Panc1 (cell line): ENCODE measurements at regions not wholly inside any gene's neighbourhood (a gene's known extent, or its start where the extent isn't known, plus 50 kb on each side); places are given as distances from the start of the nearest gene placed in this dataset.

Source experiments
- ATAC-seq: fragments of 200-7000 bp; cut with Tn5 transposase; 2 replicates; pipeline ENCODE4 v1.9.1; 2020; ENCODE audit warnings: mild to moderate bottlenecking, moderate library complexity
- BruUV-seq: library from RNA; stranded (reverse); fragments of 400-500 nt; replicated peaks from 2 replicates; lab custom pipeline; 2021; lab: Mats Ljungman, UMichigan
- CTCF ChIA-PET: fragments of 300-600 bp; sonication (Branson Sonifier 250); formaldehyde crosslinking; loops from one replicate; lab custom pipeline; 2022; ENCODE audit warnings: antibody characterized with exemption; lab: Charles Lee
- POLR2A ChIA-PET: fragments of 300-600 bp; sonication (Branson Sonifier 250); formaldehyde crosslinking; loops from one replicate; lab custom pipeline; 2022; ENCODE audit warnings: antibody characterized with exemption; lab: Charles Lee
- DNase-seq: peaks from one replicate; pipeline ENCODE4 v3.0.0-alpha.2; 2010; ENCODE audit warnings: low read depth, low spot score
- H3K27ac ChIP-seq: 2 replicates; pipeline ENCODE4 v1.5.1; 2011; ENCODE audit warnings: mild to moderate bottlenecking, low read length, inconsistent platforms
- H3K27me3 ChIP-seq: fragments of 200-500 bp; sonication (Bioruptor generic); 2 replicates; pipeline ENCODE4 v1.6.0; 2014; ENCODE audit warnings: low read length, inconsistent platforms; ENCODE audit not compliant: control insufficient read depth, insufficient read depth
- H3K36me3 ChIP-seq: fragments of 200-500 bp; sonication (Bioruptor generic); 2 replicates; pipeline ENCODE4 v1.5.1; 2014; ENCODE audit warnings: inconsistent platforms, mild to moderate bottlenecking, low read length, moderate library complexity; ENCODE audit not compliant: control insufficient read depth, insufficient read depth
- H3K4me1 ChIP-seq: 2 replicates; pipeline ENCODE4 v1.5.1; 2011; ENCODE audit warnings: inconsistent platforms, mild to moderate bottlenecking, low read length, moderate library complexity; ENCODE audit not compliant: control insufficient read depth, insufficient read depth
- H3K4me3 ChIP-seq, 2 experiments: 2 replicates each; pipeline ENCODE4 v1.5.1; 2011 to 2012; ENCODE audit warnings: low read depth in 2 of 2, low read length in 2 of 2, mild to moderate bottlenecking in 2 of 2, inconsistent platforms in 1 of 2, moderate library complexity in 1 of 2
- H3K9me3 ChIP-seq: fragments of 200-500 bp; sonication (Bioruptor generic); 2 replicates; pipeline ENCODE4 v1.5.1; 2014; ENCODE audit warnings: low read depth, mild to moderate bottlenecking, inconsistent platforms, low read length, moderate library complexity; ENCODE audit not compliant: control insufficient read depth, insufficient read depth
- POLR2AphosphoS5 ChIP-seq: IDR thresholded peaks from 2 replicates; pipeline ENCODE4 v1.6.1; 2012; ENCODE audit warnings: mild to moderate bottlenecking, low read depth, low read length, moderate library complexity
- SIN3A ChIP-seq: IDR thresholded peaks from 2 replicates; pipeline ENCODE4 v1.6.1; 2012; ENCODE audit warnings: low read depth, mild to moderate bottlenecking, low read length, moderate library complexity, borderline replicate concordance; ENCODE audit not compliant: insufficient read depth
- TCF7L2 ChIP-seq: IDR thresholded peaks from 2 replicates; pipeline ENCODE4 v1.6.1; 2011; ENCODE audit warnings: mild to moderate bottlenecking, low read depth, low read length, inconsistent platforms
- in situ Hi-C: cut with HindIII; loops from 2 replicates; pipeline ENCODE4 v1.10.0; 2016; ENCODE audit warnings: low sequenced_read_pairs, low pct_unique_long_range_greater_than_20kb
- intact Hi-C: fragments of 100-400 bp; cut with micrococcal nuclease; formaldehyde crosslinking; loops from one replicate; pipeline ENCODE4 v1.10.0; 2022; ENCODE audit not compliant: unreplicated experiment
- TF ChIP-seq, protein P1 (sequence below): fragments of 450-650 bp; IDR thresholded peaks from 2 replicates; pipeline ENCODE4 v1.5.1; 2017; ENCODE audit warnings: mild to moderate bottlenecking
- TF ChIP-seq, protein P2 (sequence below), 2 experiments: IDR thresholded peaks; 2 replicates each; pipeline ENCODE4 v1.6.1; 2011 to 2012; ENCODE audit warnings: low read depth in 2 of 2, control low read depth in 1 of 2, low read length in 1 of 2, mild to moderate bottlenecking in 1 of 2, moderate library complexity in 1 of 2; ENCODE audit not compliant: insufficient read depth in 1 of 2

GRCh38 chr4:181688872-181689271 lies 554.3 kb upstream of the TENM3 start:
- ATAC-seq (no peak), DNase-seq (no peak)
- H3K9me3 ChIP-seq = no peaks in the 10 kb centered on the region
- H3K4me3 ChIP-seq = no peak overlapping the region
- no peaks in the 10 kb centered on the region for H3K36me3 ChIP-seq
- H3K27me3 ChIP-seq = no peaks in the 10 kb centered on the region
- no TSS peak for BruUV-seq
- no peak overlapping the region for H3K27ac ChIP-seq
- in situ Hi-C loops (no loop called here), intact Hi-C loops (no loop called here)
- TF ChIP-seq POLR2AphosphoS5 = no peak
- TF ChIP-seq SIN3A = no peak
- TF ChIP-seq, protein P1, sequence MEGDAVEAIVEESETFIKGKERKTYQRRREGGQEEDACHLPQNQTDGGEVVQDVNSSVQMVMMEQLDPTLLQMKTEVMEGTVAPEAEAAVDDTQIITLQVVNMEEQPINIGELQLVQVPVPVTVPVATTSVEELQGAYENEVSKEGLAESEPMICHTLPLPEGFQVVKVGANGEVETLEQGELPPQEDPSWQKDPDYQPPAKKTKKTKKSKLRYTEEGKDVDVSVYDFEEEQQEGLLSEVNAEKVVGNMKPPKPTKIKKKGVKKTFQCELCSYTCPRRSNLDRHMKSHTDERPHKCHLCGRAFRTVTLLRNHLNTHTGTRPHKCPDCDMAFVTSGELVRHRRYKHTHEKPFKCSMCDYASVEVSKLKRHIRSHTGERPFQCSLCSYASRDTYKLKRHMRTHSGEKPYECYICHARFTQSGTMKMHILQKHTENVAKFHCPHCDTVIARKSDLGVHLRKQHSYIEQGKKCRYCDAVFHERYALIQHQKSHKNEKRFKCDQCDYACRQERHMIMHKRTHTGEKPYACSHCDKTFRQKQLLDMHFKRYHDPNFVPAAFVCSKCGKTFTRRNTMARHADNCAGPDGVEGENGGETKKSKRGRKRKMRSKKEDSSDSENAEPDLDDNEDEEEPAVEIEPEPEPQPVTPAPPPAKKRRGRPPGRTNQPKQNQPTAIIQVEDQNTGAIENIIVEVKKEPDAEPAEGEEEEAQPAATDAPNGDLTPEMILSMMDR = no peak
- TF ChIP-seq, protein P2, sequence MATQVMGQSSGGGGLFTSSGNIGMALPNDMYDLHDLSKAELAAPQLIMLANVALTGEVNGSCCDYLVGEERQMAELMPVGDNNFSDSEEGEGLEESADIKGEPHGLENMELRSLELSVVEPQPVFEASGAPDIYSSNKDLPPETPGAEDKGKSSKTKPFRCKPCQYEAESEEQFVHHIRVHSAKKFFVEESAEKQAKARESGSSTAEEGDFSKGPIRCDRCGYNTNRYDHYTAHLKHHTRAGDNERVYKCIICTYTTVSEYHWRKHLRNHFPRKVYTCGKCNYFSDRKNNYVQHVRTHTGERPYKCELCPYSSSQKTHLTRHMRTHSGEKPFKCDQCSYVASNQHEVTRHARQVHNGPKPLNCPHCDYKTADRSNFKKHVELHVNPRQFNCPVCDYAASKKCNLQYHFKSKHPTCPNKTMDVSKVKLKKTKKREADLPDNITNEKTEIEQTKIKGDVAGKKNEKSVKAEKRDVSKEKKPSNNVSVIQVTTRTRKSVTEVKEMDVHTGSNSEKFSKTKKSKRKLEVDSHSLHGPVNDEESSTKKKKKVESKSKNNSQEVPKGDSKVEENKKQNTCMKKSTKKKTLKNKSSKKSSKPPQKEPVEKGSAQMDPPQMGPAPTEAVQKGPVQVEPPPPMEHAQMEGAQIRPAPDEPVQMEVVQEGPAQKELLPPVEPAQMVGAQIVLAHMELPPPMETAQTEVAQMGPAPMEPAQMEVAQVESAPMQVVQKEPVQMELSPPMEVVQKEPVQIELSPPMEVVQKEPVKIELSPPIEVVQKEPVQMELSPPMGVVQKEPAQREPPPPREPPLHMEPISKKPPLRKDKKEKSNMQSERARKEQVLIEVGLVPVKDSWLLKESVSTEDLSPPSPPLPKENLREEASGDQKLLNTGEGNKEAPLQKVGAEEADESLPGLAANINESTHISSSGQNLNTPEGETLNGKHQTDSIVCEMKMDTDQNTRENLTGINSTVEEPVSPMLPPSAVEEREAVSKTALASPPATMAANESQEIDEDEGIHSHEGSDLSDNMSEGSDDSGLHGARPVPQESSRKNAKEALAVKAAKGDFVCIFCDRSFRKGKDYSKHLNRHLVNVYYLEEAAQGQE (IDR thresholded peaks at IDR 0.05; ENCODE audit: insufficient read depth in 1 of 2, low read depth in 2 of 2, low read length in 1 of 2) = no peak
- no peak for TF ChIP-seq TCF7L2
- ChIA-PET POLR2A (no interaction called here), CTCF (no interaction called here)
- no peaks in the 10 kb centered on the region for H3K4me1 ChIP-seq

- TF ChIP-seq TCF7L2 (no peak), POLR2AphosphoS5 (no peak), SIN3A (no peak)
- TF ChIP-seq, protein P1 = no peak
- TF ChIP-seq, protein P2 (IDR thresholded peaks at IDR 0.05; ENCODE audit: insufficient read depth in 1 of 2, low read depth in 2 of 2, low read length in 1 of 2) = no peak
- no peak overlapping the region for H3K27ac ChIP-seq
- in situ Hi-C loops (no loop called here), intact Hi-C loops (no loop called here)
- no peak overlapping the region for H3K4me3 ChIP-seq
- ChIA-PET POLR2A (no interaction called here), CTCF (no interaction called here)
- no TSS peak for BruUV-seq
- H3K27me3 ChIP-seq = no peaks in the 10 kb centered on the region
- DNase-seq (no peak), ATAC-seq (no peak)
- H3K9me3 ChIP-seq = no peaks in the 10 kb centered on the region
- no peaks in the 10 kb centered on the region for H3K36me3 ChIP-seq
- no peaks in the 10 kb centered on the region for H3K4me1 ChIP-seq
These were observed 552.7 kb upstream of the TENM3 start for GRCh38 chr4:181690498-181690897.
